GM12878 (cell line): ENCODE measurements at regions not wholly inside any gene's neighbourhood (a gene's known extent, or its start where the extent isn't known, plus 50 kb on each side); places are given as distances from the start of the nearest gene placed in this dataset.

ENCODE experiments used
- BCL11A ChIP-seq: IDR thresholded peaks from 2 replicates; pipeline ENCODE4 v1.6.1; 2011; ENCODE audit warnings: low read depth, low read length
- CBFB ChIP-seq: IDR thresholded peaks from 2 replicates; pipeline ENCODE4 v1.6.1; 2016; ENCODE audit warnings: antibody characterized with exemption, low read depth
- CREB1 ChIP-seq: IDR thresholded peaks from 2 replicates; pipeline ENCODE4 v1.6.1; 2012; ENCODE audit warnings: low read depth, mild to moderate bottlenecking, inconsistent platforms
- CTCF ChIP-seq, 3 experiments: IDR thresholded peaks in 2 of 3; conservative IDR thresholded peaks in 1 of 3; 2 replicates each; pipeline ENCODE4 v1.5.1; 2011; ENCODE audit warnings: low read depth in 3 of 3, low read length in 3 of 3, mild to moderate bottlenecking in 3 of 3, control low read depth in 2 of 3, moderate library complexity in 2 of 3, inconsistent platforms in 1 of 3, mixed read lengths in 1 of 3; ENCODE audit not compliant: control insufficient read depth in 2 of 3, insufficient read depth in 1 of 3; ENCODE audit errors: extremely low read depth in 1 of 3
- E2F8 ChIP-seq: fragments of 450-650 bp; IDR thresholded peaks from 2 replicates; pipeline ENCODE4 v1.6.1; 2018; ENCODE audit warnings: mild to moderate bottlenecking, low read depth, moderate library complexity; ENCODE audit not compliant: partially characterized antibody
- NFIC ChIP-seq: IDR thresholded peaks from 2 replicates; pipeline ENCODE4 v1.6.1; 2012; ENCODE audit warnings: low read depth, mild to moderate bottlenecking, inconsistent platforms, low read length, moderate library complexity
- POLR2A ChIP-seq: IDR thresholded peaks from 2 replicates; pipeline ENCODE4 v1.6.1; 2011; ENCODE audit warnings: low read depth, mild to moderate bottlenecking, low read length
- POLR2AphosphoS5 ChIP-seq: IDR thresholded peaks from 2 replicates; pipeline ENCODE4 v1.6.1; 2011; ENCODE audit warnings: mild to moderate bottlenecking, low read length, inconsistent platforms
- RAD21 ChIP-seq: IDR thresholded peaks from 2 replicates; pipeline ENCODE4 v1.6.1; 2011; ENCODE audit warnings: mild to moderate bottlenecking, low read depth, low read length, moderate library complexity; ENCODE audit not compliant: insufficient read depth
- SIX5 ChIP-seq: IDR thresholded peaks from 2 replicates; pipeline ENCODE4 v1.6.1; 2011; ENCODE audit warnings: mild to moderate bottlenecking, low read depth, low read length, moderate library complexity; ENCODE audit not compliant: severe bottlenecking
- SP1 ChIP-seq: IDR thresholded peaks from one replicate; pipeline ENCODE4 v1.6.1; 2011; ENCODE audit warnings: low read depth, low read length
- SUPT20H ChIP-seq: IDR thresholded peaks from 2 replicates; pipeline ENCODE4 v1.6.1; 2011; ENCODE audit warnings: low read depth, mild to moderate bottlenecking, low read length, moderate library complexity, borderline replicate concordance; ENCODE audit not compliant: control insufficient read depth
- USF1 ChIP-seq: IDR thresholded peaks from 2 replicates; pipeline ENCODE4 v1.6.1; 2011; ENCODE audit warnings: borderline replicate concordance, low read depth, mild to moderate bottlenecking, moderate library complexity, mixed read lengths, low read length; ENCODE audit not compliant: insufficient read depth; ENCODE audit errors: extremely low read length
- TF ChIP-seq, protein P1 (sequence below): IDR thresholded peaks from 2 replicates; pipeline ENCODE4 v1.6.1; 2012; ENCODE audit warnings: mild to moderate bottlenecking, low read depth, low read length

DNA sequence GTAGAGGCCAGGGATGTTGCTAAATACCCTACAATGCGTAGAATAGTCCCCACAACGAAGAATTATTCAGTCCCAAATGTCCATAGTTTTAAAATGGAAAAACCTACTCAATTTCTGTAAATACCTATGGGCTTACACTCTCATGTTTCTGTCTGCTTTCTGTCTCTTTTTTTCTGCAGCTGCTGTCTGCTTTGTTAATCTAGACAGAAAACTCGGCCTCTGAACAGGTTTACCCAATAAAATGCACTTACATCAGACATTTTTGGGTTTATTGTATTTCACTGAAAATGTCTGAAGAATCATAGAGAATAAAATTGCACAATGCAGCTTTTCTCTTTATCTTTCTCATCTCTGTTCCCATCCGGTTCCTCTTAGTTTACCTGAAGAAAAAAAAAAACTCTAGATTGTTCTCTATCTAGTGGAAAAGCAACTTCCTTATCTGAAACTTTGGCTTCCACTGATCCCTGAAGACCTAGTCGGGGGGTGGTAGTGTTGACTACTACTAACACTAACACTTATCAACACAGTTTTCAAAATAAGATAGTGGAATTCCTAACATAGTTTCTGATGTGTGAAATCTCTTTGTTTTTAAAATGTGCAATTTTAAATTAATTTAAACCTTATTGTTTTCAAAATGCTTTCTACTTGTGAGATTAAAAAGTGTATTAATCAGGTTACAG lies 76.9 kb upstream of the CCDC190 start:
- TF ChIP-seq CTCF (IDR thresholded peaks at IDR 0.05 in 2 of 3, conservative IDR thresholded peaks at IDR 0.05 in 1 of 3; ENCODE audit: control insufficient read depth in 2 of 3, extremely low read depth in 1 of 3, insufficient read depth in 1 of 3, low read depth in 3 of 3, low read length in 3 of 3) (no peak), SIX5 (no peak), SP1 (no peak), CBFB (no peak), USF1 (no peak), SUPT20H (no peak), E2F8 (no peak), POLR2AphosphoS5 (no peak), CREB1 (no peak), RAD21 (no peak), BCL11A (no peak), NFIC (no peak), POLR2A (no peak)
- TF ChIP-seq, protein P1, sequence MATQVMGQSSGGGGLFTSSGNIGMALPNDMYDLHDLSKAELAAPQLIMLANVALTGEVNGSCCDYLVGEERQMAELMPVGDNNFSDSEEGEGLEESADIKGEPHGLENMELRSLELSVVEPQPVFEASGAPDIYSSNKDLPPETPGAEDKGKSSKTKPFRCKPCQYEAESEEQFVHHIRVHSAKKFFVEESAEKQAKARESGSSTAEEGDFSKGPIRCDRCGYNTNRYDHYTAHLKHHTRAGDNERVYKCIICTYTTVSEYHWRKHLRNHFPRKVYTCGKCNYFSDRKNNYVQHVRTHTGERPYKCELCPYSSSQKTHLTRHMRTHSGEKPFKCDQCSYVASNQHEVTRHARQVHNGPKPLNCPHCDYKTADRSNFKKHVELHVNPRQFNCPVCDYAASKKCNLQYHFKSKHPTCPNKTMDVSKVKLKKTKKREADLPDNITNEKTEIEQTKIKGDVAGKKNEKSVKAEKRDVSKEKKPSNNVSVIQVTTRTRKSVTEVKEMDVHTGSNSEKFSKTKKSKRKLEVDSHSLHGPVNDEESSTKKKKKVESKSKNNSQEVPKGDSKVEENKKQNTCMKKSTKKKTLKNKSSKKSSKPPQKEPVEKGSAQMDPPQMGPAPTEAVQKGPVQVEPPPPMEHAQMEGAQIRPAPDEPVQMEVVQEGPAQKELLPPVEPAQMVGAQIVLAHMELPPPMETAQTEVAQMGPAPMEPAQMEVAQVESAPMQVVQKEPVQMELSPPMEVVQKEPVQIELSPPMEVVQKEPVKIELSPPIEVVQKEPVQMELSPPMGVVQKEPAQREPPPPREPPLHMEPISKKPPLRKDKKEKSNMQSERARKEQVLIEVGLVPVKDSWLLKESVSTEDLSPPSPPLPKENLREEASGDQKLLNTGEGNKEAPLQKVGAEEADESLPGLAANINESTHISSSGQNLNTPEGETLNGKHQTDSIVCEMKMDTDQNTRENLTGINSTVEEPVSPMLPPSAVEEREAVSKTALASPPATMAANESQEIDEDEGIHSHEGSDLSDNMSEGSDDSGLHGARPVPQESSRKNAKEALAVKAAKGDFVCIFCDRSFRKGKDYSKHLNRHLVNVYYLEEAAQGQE: no peak
